Activated CD8-positive, alpha-beta T cell treated with anti-CD3 and anti-CD28 coated beads for 36 hours (primary cell): ENCODE measurements at regions not wholly inside any gene's neighbourhood (a gene's known extent, or its start where the extent isn't known, plus 50 kb on each side); places are given as distances from the start of the nearest gene placed in this dataset.

Source experiments
- ATAC-seq: fragments of 200-7000 bp; cut with Tn5 transposase; one replicate; pipeline ENCODE4 v1.10.0; 2021; ENCODE audit warnings: mild to moderate bottlenecking, moderate library complexity
- CTCF ChIA-PET: fragments of 350-600 bp; sonication (Branson Sonifier 250); formaldehyde crosslinking; loops from one replicate; lab custom pipeline; 2021; ENCODE audit warnings: antibody characterized with exemption; lab: Charles Lee
- POLR2A ChIA-PET: fragments of 350-600 bp; sonication (Branson Sonifier 250); formaldehyde crosslinking; loops from one replicate; lab custom pipeline; 2021; ENCODE audit warnings: antibody characterized with exemption; lab: Charles Lee
- DNase-seq: peaks from one replicate; pipeline ENCODE4 v3.0.0-alpha.2; 2020
- H3K27ac Mint-ChIP-seq: one replicate; pipeline ENCODE4 v1.8.0; 2021; ENCODE audit warnings: mild to moderate bottlenecking, mixed read lengths
- H3K27me3 Mint-ChIP-seq: one replicate; pipeline ENCODE4 v1.8.0; 2021; ENCODE audit warnings: mixed read lengths
- H3K36me3 Mint-ChIP-seq: one replicate; pipeline ENCODE4 v1.8.0; 2021; ENCODE audit warnings: low read depth, mixed read lengths
- H3K4me1 Mint-ChIP-seq: one replicate; pipeline ENCODE4 v1.8.0; 2021; ENCODE audit warnings: low read depth, mixed read lengths
- H3K4me3 Mint-ChIP-seq: one replicate; pipeline ENCODE4 v1.8.0; 2021; ENCODE audit warnings: mild to moderate bottlenecking, moderate library complexity, mixed read lengths
- H3K9me3 Mint-ChIP-seq: one replicate; pipeline ENCODE4 v1.8.0; 2021; ENCODE audit warnings: mixed read lengths
- intact Hi-C: fragments of 100-400 bp; cut with micrococcal nuclease; formaldehyde crosslinking; loops from one replicate; pipeline ENCODE4 v1.10.0; 2022
- TF ChIP-seq, protein P1 (sequence below): fragments of 200-600 bp; IDR thresholded peaks from one replicate; pipeline ENCODE4 v1.8.0; 2022; ENCODE audit warnings: antibody characterized with exemption, mild to moderate bottlenecking

DNA sequence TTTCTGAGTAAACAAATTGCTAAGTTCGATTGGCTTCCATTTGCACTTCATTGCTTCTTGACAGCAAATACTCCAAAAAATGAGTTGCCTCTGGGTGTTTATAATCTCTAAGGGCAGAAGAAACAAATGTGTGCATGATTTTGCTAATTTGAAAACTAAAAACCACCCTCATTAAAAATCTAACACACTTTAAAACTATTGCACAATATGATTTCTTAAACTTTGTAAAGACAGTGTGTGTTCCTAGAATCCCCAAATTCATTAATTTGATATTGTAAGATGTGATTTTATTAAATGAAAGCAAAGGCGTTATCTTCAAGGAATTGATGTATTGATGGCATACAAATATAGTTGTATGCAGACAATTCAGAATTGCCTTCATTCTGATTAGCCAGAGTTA, 350.9 kb downstream of the OLFM3 start:
- no peak overlapping the region for H3K4me3 Mint-ChIP-seq
- H3K27me3 Mint-ChIP-seq: peaks cover 1% of the 10 kb centered on the region
- ATAC-seq (no peak), DNase-seq (no peak)
- H3K36me3 Mint-ChIP-seq: no peaks in the 10 kb centered on the region
- no peaks in the 10 kb centered on the region for H3K4me1 Mint-ChIP-seq
- TF ChIP-seq, protein P1, sequence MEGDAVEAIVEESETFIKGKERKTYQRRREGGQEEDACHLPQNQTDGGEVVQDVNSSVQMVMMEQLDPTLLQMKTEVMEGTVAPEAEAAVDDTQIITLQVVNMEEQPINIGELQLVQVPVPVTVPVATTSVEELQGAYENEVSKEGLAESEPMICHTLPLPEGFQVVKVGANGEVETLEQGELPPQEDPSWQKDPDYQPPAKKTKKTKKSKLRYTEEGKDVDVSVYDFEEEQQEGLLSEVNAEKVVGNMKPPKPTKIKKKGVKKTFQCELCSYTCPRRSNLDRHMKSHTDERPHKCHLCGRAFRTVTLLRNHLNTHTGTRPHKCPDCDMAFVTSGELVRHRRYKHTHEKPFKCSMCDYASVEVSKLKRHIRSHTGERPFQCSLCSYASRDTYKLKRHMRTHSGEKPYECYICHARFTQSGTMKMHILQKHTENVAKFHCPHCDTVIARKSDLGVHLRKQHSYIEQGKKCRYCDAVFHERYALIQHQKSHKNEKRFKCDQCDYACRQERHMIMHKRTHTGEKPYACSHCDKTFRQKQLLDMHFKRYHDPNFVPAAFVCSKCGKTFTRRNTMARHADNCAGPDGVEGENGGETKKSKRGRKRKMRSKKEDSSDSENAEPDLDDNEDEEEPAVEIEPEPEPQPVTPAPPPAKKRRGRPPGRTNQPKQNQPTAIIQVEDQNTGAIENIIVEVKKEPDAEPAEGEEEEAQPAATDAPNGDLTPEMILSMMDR: no peak
- ChIA-PET POLR2A (no interaction called here), CTCF (no interaction called here)
- H3K27ac Mint-ChIP-seq: no peak overlapping the region
- intact Hi-C loops: no loop called here
- no peaks in the 10 kb centered on the region for H3K9me3 Mint-ChIP-seq

DNA sequence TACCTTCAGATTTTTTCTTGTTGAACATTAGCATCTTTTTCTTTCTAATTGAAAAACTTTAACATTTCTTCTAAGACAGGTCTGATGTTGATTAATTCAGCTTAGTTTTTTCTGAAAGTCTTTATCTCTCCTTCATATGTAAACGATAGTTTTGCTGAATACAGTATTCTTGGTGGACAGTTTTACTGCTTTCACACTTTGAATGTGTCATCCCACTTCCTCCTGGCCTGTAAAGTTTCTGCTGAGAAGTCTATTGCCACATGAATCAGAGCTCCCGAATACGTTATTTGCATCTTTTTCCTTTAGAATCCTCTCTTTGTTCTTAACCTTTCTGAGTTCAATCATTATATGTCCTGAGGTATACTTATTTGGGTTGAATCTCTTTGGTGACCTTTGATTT, 344.2 kb downstream of the OLFM3 start:
- ChIA-PET POLR2A (no interaction called here), CTCF (no interaction called here)
- ATAC-seq: no peak
- H3K9me3 Mint-ChIP-seq: peaks cover 8% of the 10 kb centered on the region
- intact Hi-C loops: no loop called here
- H3K4me1 Mint-ChIP-seq: no peaks in the 10 kb centered on the region
- no peak for DNase-seq
- no peak overlapping the region for H3K4me3 Mint-ChIP-seq
- H3K27me3 Mint-ChIP-seq: peaks cover 3% of the 10 kb centered on the region
- H3K27ac Mint-ChIP-seq: no peak overlapping the region
- TF ChIP-seq, protein P1: no peak
- H3K36me3 Mint-ChIP-seq: no peaks in the 10 kb centered on the region

DNA sequence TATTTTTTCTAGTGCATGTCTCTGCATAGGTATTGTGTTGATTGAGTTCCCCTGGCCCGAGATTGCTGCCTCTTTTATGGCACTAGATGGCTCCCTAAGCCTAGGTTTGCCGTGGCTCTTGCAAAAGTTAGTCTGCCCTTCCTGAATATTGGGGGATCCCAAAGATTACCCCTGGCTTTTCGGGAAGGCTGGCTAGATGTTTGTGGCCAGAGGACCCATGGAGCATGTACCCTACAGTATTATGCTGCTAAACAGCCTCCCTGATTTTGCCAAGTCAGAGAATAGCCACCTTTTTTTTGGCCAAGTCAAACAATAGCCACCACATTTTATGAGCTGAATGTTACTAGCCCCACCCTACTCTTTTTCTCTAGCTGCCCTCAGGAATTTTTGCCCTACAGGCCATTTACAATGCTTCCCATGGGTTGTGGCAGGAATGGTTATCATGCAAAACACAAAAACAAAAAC, 343.2 kb downstream of the OLFM3 start:
- TF ChIP-seq, protein P1: no peak
- H3K27ac Mint-ChIP-seq: no peak overlapping the region
- H3K27me3 Mint-ChIP-seq: peaks cover 3% of the 10 kb centered on the region
- intact Hi-C loops: no loop called here
- H3K36me3 Mint-ChIP-seq: no peaks in the 10 kb centered on the region
- peaks cover 8% of the 10 kb centered on the region for H3K9me3 Mint-ChIP-seq
- peak; percentile 2 for DNase-seq
- POLR2A ChIA-PET: no interaction called here
- CTCF ChIA-PET: no interaction called here
- H3K4me1 Mint-ChIP-seq: no peaks in the 10 kb centered on the region
- no peak overlapping the region for H3K4me3 Mint-ChIP-seq
- no peak for ATAC-seq

DNA sequence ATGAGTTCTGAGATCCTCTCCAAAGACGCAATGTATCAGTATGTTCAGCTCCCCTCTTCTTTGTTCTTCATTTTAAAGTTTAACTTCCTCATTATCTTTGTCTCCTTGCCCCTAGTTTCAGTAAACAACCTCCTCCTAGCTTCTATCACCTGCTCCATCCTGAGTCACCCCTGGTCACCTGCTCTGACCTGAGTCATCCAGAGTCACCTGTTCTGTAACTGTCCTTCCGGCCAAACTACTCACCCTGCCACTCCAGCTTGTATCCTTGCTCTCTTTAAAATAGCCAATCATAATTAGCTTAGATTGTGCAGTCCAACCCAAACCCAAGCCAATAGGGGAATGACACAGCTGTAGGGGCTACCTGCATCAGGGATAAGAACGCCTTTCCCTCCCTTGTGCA, 332.0 kb downstream of the OLFM3 start:
- no peaks in the 10 kb centered on the region for H3K36me3 Mint-ChIP-seq
- H3K4me1 Mint-ChIP-seq: no peaks in the 10 kb centered on the region
- no peak overlapping the region for H3K4me3 Mint-ChIP-seq
- H3K9me3 Mint-ChIP-seq: peaks cover 18% of the 10 kb centered on the region
- intact Hi-C loops: no loop called here
- ChIA-PET CTCF (interaction anchor here (1.1 to 1.2 kb wide), 2 partner anchors 10 to 158 kb away, joined by 3 read pairs; no protein-coding TSS in a partner anchor), POLR2A (no interaction called here)
- TF ChIP-seq, protein P1: no peak
- H3K27ac Mint-ChIP-seq: no peak overlapping the region
- DNase-seq (no peak), ATAC-seq (no peak)
- peaks cover 2% of the 10 kb centered on the region for H3K27me3 Mint-ChIP-seq

DNA sequence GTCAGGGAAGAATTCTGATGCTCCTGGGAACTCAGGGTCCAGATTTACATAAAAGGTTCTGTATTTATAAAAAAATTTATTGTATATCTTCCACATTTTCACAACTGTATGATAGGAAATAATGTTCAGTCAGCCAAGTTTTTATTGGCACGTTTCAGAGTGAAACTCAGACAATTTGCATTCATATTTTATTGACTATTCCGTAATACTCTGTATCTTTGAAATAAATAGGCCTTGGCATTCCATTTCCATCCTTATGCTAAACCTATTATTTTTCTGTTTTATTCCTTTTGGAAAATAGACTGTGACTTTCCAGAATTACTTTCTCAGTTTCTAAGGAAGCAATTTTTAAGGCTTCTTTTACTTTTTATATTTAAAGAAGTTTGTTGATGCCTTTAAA, 329.0 kb downstream of the OLFM3 start:
- CTCF ChIA-PET: no interaction called here
- Mint-ChIP-seq H3K36me3 (no peaks in the 10 kb centered on the region), H3K27me3 (peaks cover 2% of the 10 kb centered on the region), H3K27ac (no peak overlapping the region), H3K4me3 (no peak overlapping the region), H3K9me3 (peaks cover 7% of the 10 kb centered on the region), H3K4me1 (no peaks in the 10 kb centered on the region)
- DNase-seq (no peak), ATAC-seq (no peak)
- intact Hi-C loops: no loop called here
- TF ChIP-seq, protein P1: no peak
- POLR2A ChIA-PET: no interaction called here
